Endometrium (tissue), 2 donors: ENCODE measurements at regions not wholly inside any gene's neighbourhood (a gene's known extent, or its start where the extent isn't known, plus 50 kb on each side); places are given as distances from the start of the nearest gene placed in this dataset.

Experiments
- FAIRE-seq: peaks from 2 replicates; lab custom pipeline; 2012; peaks lifted over from hg19 to GRCh38; lab: Jason Lieb, UNC
- donor health status: control.
- donor health status: control.

DNA sequence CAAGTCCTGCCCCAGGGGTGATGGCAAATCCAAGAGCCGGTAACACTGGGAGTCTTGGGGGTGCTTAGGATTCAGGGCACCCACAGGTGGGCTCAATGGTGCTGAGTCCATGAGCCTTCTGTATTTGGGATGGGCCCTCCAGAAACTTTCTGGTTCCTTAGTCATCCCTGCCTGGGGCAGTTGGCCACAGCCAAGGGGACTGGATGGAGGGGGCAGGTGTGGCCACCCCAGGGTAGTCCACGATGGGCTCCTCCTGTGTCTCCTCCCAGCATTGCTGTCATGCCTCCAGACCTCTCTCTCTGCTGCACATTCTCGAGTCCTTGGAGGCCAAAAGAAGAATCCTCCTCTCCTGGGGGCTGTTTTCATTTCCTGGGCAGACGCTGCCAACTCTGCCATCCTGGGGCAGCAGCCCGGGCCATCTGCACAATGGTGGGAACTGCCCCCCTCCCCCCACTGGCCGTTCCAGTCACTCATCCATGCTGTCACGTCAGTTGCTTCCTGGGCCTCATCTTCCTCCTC is 158.0 kb upstream of the TWIST2 start:
- FAIRE-seq: no peak

DNA sequence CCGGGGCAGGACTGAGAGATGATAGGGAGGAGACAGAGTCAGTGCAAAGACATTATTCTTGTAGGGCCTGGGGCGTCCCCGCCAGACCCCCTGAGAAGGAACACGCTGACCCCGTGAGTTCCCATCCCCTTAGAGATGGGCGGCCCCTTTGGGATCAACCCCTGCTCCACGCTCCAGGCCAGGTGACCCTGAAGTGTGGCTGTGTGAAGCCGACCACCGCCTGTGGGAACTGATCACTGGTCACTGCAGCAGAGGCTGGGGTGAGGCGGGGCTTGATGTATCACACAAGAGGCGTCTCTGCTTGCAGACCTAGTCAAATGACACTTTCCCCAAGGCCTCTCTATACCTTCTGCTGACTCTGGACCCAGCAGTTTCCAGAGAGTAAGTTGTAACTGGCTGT is 157.4 kb upstream of the TWIST2 start:
- no peak for FAIRE-seq

DNA sequence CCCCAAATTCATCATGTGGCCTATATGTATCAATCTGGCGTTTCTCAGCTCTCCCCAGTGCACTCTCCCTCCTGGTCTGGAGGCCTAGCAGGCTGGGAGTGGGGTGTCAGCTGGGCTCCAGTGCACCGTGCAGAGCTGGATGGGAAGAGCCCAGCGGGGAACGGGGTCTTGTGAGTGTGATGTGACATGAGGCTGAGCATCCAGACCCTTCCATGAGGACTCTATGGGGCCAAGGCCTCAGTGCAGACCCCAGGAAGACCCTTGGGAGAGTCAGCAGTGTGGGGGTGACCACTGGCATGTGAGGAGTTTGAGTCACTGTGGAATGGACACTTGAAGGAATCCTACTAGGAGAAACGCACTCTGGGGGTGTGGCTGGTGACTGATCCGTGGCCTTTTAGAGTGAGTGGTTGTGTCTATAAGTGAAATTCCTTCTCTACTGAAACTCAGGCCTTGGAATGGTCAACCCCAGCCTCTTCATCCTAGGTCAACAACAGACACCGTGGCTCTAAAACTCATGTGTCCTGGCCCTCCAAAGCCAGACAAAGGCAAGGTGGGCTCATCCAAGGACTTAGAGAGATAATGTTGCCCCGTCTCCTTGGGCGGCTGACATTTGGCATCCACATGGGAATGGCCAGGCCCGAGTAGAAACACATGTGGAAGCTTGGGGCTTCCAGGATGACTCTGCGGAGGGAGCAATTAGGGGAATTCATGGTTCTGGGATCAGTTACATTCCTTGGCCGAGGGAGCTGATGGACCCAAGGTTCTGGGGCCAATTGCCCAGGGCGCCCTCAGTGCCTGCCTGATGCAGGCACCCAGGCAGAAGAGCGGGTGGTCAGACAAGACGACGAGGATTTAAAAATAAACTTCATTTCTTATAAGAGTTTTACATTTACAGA is 156.0 kb upstream of the TWIST2 start:
- FAIRE-seq: no peak

DNA sequence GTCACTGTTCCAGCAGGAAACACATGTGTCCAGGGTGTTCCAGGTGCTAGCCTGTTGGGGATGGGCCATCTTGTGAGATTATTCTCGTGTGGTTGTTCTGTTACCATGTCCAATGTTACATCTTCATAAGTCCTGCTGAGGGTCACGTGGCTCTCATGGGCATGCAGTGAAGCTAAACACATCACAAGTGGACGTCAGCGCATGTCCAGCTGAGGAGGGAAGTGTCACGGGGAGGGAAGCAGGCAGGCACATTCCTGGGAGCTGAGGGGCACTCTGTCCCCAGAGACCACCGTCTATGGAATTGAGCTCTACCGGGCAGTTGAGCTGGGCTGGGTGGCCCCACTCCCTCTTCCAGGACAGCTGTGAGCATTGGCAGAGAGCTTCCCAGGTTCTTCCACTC is 155.3 kb upstream of the TWIST2 start:
- no peak for FAIRE-seq

DNA sequence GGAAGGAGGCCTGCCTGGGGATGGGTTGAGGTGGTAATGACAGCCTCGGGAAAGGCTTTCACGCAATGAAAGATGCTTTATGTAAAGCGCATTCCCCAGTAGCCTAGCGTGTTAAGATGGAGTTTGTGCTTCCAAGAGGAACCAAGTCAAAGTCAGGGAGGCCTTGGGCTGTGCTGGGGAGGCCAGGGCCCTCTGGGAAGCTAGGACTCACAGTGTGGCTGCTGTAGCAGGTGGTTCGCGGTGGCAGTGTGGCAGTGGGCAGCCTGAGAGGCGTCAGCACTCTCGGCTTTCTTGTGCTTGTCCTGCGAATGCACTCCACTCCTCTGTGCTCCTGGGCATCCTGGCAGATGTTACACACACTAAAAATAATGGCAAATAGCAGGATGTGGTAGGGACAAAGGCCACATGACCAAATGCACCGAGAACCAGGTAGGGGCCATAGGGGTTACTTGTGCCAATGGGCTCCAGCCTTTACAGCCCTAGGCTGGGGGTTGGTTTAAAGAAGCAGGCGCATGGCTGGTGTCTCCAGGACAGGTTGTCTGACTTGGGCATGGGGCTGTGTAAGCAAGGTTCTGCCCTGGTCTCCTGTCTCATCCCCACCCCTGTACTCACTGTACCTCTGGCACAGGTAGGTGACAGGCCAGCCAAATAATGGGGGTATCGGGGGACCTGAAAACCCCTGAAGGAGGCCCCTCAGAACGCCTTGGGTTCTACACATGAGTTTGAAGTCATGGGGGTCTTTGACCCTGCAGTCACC is 154.4 kb upstream of the TWIST2 start:
- no peak for FAIRE-seq

DNA sequence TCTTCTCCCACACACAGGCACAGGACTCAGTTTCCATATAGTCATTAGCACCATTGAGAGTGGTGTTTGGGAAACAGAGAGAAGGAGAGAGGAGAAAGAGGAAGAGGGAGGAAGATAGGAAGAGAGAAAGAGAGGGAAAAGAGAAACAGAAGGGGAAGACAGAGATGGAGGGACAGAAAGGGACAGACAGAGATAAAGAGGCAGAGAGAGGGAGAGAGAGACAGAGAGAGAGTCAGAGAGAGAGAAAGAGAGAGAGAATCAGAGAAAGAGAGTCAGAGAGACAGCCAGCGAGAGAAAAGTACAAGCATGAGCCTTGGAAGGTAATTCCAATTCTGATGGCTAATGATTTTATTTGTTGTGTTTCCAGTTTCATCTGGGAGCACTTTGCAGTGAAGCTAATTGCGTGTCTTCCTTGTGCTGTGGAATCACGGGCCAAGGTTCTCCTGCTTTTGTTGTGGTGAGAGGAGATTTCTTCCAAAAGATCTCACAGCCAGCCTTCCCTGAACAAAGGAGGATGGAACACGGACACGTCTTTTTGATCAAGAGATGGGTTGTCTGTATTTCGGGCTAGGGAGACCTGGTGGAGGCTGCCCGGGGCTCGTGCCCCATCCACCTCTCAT is 153.6 kb upstream of the TWIST2 start:
- no peak for FAIRE-seq

DNA sequence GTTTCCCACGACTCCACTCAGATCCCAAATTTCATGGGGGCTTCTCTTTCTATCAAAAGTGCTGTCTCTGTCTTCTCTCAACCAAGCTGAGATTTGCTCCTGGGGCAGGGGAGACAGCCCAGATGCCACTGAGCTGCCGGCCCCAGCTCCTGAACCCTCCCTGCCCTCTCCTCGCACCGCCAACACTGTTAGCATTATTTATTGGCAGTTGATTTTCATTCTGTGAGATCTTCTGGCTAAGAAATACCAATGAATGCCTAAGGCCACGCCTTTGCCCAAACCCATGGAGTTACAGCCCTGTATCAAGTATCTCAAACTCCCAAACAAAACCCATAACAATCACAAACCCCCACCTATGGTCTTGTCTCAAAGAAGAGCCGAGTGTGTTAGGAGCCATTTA is 153.0 kb upstream of the TWIST2 start:
- no peak for FAIRE-seq

DNA sequence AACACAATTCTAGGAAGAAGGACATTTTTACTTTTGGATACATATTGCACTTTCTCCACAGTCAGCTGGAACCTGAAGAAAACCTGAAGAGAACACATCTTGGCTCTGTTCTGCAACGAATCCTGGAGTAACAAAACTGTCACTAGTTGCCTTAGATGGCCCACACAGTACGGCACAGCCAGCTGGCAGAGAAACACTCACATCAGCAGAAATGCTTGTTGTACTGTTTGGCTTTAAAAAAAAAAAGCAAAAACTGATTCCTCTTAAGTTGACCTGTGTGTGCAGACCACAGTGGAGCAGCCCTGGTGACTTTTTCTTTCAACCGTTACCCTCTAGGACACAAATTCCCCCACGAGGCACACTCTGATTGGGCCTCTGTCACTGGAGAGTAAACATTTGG is 152.3 kb upstream of the TWIST2 start:
- FAIRE-seq: no peak

DNA sequence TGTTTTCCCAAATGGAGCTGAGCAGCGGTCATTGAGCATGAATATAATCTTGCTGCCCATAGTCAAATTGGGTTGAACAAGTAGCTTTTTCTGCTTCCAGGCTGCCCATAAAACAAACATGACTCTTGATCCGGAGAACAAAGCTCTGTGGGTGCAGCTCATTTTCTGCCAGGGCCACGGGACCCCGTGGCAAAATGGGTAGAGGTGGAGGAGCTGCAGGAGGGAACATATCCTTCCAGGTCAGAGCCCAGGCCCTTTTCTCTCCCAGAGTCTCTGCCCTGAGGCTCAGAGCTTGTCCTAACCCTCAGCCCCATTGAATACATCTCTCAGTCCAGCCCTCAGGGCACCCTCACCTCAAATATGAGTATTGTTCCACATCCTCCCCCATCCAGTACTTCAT is 151.6 kb upstream of the TWIST2 start:
- FAIRE-seq: no peak

DNA sequence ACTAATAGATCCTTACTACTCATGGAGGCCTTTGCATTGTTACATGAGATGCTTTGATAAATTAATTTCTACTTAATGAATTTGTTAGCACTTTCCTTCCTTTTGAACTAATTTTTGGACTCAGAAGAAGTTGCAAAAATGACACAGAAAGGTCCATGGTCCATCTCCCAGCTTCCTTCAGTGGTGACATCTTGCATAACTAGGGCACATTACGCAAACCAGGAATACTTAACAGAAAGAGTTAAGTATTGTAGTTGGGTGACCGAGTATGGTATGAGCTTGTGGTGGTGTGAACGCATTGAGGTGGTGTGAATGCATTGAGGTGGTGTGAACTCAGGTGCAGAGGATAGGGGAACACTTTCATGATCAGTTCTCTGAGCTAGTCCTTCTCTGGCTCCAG is 151.1 kb upstream of the TWIST2 start:
- no peak for FAIRE-seq

DNA sequence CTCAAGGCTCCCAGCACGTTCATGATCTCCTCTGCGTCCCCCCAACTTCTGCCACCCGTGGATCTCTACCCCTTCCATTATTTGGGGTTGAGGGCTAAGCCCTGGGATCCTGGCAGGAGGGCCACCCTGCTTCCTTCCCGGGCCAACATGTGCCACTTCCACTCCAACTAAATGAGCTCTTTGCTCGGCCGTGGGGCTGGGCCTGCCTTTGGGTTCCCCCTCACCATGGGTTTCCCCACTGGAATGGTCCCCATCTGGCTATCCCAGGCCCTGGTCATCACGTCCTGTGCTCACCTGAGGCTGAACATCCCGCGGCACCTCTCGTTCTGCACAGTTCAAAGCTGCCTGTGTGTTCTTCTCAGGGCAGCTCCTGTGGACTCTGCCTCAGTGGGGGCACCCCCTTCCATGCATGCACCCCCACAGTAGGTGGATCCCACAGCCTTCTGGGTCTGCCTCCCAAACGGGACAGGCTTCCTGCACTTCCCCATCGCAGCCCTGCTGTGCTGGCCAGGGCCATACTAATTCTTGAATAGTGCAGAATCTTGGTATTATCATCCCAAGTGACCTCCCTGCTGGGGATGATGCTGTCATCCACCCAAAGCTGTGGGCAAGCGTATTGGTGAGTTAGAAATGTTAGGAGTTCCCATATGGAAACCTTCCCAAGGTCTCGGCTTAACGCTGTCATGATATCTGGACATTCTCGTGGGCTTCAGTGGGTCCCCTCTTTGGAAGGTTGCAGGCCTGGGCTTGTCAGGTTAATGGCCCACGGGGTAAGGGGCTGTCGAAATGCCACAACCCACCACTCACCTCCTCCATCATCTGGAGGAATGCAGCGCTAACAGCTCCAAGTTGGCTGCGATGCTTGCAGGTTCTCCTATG is 150.5 kb upstream of the TWIST2 start:
- no peak for FAIRE-seq

DNA sequence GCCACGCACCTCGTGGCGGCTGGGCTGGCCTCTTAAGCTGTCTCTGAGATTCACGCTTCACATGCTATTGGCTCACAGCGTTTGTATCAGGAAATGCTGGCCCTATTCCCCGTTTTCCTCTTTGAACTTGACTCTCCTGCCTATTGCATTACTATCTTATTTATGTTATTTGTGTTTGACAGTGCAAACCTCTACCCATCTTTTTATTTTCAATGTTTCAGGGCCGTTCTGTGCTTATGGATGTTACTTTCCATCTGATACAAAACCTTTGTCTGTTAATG is 149.9 kb upstream of the TWIST2 start:
- FAIRE-seq: no peak

DNA sequence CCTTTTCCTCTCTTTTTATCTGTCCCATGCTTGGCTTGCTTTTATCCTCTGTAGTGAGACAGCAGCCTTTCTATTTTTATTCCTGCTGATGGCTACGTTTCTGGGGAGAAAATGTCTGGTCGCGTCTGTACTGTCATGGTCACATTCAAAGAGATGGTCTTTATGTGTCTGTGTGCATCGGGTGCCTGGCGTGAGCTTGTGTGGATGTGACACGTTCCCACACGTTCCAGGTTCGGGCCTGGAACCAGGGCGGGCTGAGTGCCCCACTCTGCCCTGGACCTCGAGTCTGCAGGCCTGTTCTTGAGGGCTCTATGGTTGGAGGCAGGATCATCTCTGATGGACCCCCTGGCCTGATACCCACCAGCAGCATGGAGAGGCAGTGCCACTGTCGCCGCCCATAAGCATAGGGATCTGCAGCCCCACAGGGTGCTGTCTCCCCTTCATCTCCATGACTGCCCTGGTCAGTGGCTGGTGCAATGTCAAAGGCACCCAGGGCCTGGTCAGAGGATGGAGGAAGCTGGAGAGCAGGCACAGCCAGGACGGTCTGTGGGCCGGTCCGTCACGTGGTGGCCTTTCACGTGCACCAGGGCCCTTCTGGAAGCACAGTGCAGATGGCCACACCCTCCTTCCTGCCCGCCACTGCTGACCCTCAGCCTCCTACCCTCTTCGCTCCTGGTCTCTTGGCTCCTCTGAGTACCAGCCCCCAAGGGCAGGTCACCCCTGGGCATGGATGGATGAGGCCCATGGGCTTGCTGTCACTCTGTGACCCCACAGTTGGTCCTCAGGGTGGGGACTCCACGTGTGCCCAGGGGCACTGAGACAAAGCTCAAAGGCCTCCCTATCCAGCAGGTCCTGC is 149.2 kb upstream of the TWIST2 start:
- no peak for FAIRE-seq

DNA sequence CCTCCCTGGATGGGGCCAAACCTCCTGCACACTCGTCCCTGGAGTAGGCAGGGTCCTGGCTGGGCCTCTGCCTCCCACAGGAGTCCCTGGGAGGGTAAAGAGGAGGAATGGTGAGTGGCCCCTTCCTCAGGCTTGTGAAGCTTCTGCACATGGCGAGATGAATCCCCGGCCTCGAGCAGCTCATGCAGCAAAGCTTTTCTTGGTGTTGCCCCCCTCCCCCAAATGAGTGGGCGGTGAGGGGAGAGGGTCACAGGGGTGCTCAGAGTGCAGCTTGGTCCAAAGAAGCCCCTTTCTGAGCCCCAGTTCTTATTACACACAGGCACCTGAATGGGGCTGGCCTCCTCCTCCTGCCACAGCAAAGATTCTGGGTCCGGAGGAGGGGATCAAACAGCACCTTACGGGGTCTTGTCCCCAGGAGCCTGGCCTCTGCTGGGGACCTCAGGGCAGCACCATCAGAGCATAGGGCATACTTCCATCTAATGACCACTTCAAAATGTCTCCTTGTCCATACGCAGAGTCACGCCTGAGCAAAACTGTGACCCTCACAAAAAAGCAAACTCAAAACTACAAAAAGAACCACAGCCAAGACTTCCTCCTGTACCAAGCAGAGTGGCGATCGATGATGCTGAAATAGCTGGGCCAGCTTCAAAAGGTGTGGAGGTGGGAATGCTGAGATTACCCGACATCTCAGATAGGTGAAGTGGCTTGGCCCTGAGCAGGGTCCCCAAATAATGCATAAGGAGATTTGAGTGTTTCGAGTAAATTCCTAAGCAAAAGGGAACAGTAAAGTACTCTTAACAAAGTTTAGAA is 148.4 kb upstream of the TWIST2 start:
- no peak for FAIRE-seq

DNA sequence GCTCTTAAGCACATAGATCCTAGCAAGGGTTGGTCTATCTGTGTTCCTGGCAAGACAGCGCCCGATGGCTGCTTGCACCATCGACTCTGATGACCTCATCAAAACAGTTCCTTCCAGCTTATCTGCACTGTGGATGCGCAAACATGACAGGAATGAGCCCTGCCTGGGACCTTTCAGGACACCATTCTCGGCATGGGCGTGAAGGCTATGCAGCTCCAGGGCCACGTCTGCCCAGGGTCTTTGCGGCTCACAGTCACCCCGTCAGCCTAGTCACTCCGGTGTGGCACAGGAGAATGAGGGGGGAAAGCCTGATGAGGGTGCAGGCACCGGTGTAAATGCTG is 147.8 kb upstream of the TWIST2 start:
- FAIRE-seq: no peak

DNA sequence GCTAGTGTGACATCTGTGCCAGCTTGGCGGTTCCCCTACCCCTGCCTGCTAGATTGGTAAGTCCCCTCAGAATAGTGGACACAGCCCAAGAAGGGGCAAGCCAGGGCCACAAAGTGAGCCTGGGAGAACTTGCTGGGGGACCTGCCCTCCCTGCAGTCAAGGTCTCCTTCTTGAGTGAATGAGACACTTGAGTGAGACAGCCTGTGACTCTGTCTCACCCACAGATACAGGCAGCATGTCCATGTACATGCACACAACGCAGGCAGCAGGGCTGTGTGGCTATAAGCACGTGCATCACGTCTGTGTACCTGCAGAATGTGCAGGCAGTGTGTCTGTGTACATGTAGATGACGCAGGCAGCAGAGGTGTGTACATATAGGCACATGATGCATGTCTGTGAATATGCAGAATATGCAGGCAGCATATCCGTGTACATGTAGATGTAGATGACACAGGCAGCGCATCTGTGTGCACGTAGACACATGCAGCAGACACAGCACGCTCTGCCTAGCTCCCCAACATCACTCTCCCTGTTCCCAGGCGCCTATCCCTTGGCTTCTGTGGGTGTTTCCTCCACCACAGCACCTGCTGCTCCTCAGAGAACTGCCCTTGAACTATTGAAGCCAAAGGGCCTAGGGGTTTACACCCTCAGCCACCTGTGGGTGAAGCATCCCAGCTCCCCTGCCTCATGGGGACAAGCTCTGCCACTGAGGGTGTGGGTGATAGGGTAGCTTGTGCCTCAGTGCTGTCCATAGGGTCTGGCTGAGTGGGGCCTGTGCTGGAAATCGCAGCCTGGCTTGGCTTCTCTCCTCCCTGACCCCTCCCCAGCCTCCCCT is 147.2 kb upstream of the TWIST2 start:
- no peak for FAIRE-seq

DNA sequence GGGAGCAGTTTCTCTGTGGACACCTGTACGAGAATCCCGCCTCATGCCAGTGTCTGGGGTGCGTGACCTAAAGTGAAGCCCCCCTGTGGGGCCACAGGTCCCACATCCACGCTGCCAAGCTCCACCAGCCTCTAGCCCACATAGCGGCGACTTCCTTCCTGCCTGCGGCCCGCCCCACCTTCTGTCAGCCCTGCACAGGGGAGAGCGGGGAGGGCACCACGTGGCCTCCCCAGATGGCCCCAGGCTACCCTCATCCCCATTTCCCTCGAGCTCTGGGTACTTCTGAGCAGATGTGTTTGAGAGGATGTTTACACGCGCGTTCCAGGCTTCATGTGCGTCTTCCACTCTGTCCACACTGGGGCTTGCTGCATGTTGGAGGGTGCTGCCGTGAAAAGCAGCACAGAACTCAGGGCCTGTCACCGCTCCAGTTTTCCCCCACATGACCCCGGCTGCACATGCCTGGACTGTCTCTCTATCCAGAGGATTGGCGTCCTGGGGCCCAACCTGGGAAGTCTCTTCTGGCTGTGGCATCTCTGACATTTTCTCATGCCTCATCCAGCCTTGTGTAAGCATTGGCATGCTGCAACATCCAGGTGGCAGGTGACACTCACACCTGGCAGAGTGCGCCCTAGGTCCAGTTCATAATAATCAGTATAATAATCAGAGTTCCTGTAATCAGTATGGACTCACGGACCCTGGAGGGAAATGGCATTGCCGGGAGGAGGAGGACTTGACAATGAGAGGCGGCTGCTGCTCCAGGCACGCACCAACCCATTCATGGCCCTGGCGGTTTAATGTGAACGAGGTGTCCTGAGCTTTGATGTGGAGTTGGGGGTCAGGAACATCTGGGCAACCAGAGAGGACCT is 146.3 kb upstream of the TWIST2 start:
- no peak for FAIRE-seq

DNA sequence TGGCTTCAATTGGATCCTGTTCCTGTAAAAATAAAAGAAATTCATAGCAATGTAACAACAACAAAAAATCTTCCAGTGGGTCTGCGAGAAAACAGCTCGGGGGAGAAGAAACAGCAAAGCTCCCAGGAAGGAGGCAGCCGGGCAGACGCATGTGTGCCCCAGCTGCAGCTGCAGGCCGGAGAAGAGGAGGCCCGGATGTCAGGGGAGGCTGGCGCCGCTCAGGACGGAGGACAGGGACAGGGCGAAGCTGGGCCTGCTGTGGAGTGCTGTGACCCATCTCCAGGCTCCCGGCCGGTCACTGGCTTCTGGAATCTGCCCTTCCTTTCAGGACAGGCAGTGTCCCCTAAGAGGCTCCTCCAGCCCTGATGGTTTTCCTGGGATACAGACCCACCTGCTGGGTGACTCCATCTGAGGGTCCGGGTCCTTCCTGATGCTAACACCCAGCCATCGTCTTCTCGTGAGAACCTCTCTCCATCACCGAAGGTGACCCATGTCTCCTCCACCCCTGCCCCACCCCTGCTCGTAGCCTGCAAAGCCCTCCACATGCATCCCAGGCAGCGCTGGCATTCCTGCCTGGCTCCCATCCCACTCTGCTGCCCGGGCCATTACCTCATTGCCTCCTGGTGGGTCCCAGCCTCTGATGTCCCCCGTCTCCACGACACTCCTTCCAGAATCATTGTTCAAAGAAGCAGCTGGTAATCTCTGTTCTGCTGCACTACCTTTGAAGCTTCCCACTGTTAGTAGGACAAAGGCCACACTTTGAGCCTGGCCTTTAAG is 145.4 kb upstream of the TWIST2 start:
- no peak for FAIRE-seq
